ENCODE measurements at regions not wholly inside any gene's neighbourhood (a gene's known extent, or its start where the extent isn't known, plus 50 kb on each side); places are given as distances from the start of the nearest gene placed in this dataset.

DNA sequence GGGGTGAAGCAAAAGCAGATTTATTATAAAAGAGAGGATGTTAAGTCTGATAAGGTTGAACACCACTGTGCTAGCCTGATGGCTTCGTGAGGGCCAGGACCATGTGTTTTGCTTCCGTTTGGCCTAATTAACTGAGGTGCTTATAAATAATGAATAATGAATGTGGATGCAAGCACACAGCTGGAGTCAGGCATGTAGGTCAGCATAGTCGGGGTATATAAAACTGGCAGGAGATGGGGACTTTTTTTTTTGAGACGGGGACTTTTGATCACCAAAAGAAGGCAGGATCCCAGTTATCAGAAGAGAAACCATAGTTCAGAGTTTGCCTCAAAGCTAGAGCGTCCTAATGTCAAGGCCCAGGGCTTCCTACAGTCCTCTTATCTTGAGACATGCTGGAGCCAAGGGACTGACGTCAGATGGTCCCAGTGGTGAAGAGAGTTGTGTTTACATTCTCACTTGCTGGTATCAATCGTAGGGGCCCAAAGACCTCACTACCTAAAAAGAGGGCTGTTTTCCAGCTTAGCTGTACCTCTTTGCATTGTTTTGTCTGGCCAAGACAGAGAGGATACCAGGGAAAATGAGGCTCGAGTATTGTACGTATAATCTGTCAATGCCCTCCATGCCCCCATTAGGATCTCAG, 50.4 kb downstream of the RTL9 start:
- no peak for DNase-seq (ENCODE audit: low read depth)

DNA sequence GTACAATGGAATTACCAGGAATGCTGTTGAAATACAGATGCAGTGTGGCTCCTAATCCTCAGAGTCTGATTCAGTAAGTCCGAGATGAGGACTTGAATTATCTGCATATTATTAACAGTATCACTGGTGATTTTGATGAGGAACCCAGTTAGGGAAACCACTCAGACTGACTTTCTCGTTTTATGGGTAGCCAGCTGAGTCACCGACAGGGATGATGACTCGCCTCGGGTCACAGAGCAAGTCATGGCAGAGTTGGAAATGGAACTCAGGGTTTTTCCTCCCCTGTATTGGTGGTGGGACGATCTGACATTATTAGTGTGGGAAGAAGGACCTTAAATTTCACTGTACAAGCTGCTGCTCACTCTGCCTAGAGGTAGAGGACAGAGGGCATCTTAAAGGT, 51.3 kb downstream of the RTL9 start:
- peak; percentile 85 for DNase-seq (ENCODE audit: low read depth)

DNA sequence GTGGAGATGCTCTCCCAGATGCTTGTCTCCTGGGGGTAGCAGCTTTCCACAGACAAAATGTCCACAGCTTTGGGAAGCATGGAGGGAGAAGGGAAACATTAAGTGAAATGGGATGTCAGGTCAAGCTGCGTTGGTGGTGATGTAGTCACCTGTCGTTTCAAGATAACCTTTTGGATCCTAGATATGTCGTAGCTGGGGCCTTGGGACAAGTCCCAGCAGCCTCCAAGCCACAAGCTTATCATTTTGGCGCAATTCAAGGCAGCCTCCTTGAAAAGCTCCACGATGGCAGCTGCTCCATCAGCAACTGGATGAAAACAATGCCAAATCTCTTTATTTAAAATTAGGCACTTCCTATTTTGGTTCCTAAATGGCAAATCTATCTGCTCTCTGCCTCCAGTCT, 52.0 kb downstream of the RTL9 start:
- DNase-seq (ENCODE audit: low read depth), result no peak

DNA sequence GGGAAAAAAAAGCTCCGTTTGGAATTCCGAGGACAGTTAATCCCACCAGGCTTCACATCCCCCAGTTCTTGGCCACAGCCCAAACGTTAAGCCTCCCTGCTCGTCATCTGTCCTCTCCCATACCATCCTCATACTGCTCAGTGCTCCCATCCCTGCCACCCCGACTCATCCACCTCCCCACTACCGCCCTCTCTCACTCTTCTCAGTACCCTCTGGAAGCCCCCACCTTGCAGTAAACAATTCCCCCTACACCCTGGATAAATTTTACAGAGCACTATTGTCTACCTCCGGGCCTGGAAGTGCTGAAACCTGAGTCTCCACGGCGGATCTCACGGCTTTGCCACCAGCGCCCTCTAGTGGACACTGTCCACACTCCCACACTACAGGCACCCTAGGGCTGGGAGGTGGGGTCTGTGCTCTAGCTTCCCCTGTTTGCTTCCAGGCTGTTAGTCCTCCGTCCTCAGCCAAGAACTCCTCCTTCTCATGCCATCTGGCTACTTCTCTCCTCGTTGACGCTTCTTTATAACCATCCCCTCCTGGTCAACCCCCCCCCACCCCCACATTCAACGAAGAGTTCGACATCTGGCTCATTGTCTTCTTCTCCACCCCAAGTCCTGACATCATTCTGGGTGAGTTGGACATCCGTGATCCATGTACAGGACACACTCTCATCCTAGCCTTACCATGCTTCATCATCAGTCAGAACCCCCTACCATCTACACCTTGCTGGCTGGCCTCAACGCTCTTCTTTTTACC, 54.5 kb downstream of the RTL9 start:
- peak; percentile 72 for DNase-seq (ENCODE audit: low read depth)

DNA sequence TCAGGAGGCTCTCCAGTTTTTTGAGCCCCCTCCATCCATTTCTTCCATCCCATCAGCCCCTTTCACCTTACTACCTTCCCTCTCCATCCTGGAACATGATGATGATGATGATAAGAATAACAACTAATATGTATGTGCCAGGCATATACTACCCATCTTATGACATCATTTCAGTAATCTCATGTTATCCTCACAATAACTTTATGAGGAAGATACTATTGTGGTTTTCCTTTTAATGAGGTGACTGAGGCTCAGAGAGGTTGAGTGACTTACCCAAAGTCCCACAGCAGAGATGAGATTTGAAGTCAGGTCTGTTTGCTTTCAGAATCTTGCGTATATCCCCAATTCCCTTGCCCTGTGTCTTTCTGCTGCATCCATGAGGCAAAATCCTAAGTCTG, 55.1 kb downstream of the RTL9 start:
- no peak for DNase-seq (ENCODE audit: low read depth)

DNA sequence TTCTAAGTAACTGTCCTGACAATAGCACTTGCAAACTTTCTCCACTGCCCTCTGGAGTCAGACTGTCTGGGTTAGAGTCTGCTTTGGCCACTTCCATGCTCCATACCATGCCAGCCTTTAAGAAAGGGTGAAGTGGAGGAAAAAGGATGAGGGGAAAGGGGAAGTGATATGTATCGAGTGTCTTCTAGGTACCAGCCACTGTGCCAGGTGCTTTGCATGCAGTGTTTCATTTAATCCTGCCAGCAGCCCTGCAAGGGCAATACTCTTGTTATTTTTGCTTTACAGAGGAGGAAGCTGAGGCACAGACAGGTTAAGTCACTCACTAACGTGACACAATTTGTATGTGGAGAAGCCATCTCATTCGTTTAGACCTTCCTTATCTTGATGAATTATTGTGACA, 55.6 kb downstream of the RTL9 start:
- DNase-seq (ENCODE audit: low read depth), result no peak

DNA sequence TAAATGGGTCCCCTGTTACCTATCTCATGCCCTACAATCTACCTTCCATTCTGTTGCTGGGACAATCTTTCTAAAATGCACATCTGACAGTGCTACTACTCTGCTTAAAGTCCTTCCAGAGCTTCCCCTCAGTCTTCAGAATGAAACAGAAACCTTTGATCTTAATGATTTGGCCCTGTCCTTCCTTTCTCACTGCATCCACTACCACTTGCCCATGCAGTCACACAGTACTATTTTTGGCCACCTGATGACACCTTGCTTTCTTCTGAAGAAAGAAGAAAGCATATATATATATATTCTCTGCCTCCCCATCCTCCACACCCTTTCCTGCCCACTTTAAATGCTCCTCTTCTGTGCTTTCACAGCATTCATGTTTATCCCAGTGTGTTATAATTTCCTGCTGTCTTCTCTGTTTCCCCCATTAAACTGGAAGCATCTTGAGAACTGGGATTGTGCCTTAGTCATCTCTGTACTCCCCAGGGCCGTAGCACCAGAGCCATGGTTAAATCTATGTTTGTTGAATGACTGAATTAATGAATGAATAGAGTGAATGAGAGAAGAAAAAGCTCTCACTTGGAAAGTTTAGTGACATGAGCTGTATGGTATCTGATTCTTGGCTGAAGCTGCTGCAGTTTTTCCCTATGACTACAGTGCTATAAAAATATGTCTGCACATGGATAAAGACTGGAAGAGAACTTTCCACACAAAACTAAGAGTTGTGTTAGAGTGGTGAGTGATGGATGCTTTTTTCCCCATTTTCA, 56.2 kb downstream of the RTL9 start:
- DNase-seq (ENCODE audit: low read depth), result peak; percentile 63

DNA sequence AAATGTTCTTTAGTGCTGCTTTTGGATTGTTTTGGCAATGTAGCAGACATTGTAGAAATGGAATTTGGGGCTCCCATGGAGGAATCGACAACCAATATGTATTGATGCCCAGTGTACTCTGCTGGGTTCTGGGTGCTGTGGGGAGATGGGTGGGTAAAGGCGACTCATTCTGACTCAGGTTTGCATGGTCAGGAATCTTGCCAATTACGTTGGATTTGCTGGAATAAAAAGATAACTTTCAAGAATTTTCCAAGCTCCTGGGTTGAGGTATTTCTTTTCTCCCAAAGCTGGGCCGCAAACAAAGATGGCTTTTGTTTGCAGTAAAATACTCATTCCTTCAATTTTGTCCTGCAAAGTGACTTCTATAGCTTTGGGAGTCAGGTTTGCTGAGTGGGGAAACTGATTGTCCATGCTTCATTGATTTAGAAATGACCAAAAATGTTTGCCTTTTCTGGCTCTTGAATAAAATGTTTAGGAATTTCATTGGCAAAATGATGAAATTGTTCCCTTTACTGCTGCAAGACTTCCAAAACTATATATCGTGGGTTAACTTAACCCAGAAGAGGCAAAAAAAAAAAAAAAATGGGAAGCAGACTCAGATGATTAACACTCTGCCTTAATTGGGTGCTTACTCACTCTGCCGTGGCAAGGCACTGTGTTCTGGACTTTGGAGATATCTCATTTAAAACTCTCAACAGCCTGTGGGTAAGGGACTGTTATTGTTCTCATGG, 57.0 kb downstream of the RTL9 start:
- peak; percentile 72 for DNase-seq (ENCODE audit: low read depth)

DNA sequence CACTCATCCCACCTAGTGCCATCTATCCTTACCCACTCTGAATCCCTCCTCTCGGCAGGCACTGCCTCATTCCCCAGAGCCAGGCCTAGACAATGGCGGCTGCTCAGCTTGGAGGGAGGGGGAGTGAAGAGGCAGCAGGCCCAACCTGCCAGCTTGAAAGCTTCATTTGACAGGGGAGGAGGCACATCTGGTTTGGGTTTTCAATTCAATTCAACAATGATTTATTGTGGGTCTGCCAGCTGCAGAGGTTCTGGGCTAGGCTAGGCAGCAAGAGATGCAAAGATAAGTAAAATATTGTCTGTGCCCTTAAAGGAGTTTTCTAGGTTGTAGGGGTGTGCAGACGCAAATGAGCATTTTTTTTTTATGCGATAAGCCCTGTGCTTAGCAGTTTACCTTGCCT, 58.5 kb downstream of the RTL9 start:
- no peak for DNase-seq (ENCODE audit: low read depth)

DNA sequence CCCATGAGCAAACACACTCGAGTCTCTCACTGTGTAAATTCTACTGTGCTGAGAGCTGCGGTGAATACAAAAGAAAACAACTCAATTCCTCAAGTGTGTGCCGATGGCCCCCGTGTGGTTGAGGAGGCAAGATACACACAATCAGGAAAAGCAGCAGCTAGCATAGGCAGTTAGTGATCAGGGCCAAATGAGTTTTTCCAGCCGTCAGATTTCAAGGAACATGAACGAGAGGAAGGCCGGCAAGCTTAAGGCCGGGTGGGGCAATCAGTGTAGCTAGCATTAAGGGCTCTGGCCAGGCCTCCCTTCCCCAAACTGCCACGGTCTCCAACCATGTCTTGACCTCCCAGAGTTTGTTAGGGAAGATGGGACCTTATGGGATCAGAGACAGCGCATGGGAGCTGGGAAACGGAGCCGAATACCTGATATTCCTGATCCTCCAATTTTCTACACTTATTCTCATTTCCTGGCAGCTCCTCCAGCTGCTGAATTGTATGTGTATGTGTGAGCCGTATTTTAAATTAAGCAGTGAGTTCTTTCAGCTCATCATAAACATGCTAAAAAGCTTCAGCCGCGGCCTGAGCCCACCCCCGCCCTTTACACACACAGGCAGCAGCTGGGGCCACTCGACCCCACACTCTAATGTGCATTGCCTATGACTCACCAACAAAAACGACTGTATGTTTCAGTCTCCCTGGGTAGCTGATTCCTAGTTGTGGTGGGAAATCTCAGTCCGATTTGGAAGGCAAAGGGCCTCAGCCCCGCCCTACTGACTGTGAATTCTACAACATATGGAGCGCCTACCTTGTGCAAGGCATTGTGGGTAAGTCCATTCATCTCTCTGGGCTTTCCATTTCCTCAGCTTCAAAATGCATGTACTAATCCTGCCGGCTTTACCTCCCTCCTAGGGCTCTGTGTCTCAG, 59.9 kb downstream of the RTL9 start:
- DNase-seq (ENCODE audit: low read depth), result peak; percentile 70

DNA sequence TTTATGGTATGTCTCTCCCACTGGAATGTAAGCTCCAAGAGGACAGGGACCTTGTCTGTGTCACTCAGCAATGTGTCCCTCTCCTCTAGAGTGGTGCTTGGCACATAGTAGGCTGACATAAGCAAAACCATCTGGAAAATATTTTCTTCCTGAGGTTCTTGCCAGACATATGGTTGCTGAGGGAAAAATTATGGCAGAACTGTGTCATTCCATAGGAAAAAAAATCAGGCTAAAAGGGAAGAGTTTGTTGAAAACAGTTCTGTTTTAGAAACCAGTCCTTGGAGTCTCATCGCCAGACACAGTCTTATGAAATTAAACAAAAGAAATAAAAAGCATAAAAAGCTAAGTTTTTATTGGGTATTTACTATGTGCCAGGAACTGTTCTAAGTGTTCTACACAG, 60.9 kb downstream of the RTL9 start:
- no peak for DNase-seq (ENCODE audit: low read depth)

DNA sequence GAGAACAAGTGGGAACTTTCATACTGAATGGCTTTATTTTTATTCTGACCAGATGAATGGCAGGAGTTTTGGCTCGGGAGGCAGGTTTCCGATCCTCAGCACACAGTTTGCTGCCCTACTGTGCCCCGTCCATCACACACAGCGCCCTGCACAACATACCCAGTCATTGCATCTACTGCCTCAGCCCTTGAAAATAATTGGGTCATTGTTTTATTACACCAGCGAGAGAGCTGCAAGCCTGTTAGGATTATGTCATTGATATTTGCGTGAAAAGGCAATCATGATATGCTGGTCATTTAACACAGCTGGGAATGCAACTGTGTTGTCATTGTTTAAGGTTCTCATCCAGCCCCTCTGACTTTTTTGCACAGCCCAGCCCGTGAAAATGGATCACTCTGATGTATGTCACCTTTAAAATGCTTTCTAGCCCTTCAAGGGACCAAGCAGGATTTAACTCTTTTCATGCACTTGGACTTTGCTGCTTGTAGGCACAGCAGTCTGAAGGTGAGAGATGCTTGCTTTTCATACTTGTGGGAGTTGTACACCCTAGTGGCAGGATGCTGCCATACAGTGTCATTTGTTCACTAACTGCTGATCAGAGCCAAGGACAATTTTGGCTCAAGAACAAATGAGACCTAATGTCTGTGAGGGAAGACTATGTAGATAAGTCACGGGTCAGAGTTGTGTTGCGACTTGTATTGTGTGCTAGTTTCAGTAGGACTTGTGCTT, 62.3 kb downstream of the RTL9 start:
- peak; percentile 41 for DNase-seq (ENCODE audit: low read depth)

DNA sequence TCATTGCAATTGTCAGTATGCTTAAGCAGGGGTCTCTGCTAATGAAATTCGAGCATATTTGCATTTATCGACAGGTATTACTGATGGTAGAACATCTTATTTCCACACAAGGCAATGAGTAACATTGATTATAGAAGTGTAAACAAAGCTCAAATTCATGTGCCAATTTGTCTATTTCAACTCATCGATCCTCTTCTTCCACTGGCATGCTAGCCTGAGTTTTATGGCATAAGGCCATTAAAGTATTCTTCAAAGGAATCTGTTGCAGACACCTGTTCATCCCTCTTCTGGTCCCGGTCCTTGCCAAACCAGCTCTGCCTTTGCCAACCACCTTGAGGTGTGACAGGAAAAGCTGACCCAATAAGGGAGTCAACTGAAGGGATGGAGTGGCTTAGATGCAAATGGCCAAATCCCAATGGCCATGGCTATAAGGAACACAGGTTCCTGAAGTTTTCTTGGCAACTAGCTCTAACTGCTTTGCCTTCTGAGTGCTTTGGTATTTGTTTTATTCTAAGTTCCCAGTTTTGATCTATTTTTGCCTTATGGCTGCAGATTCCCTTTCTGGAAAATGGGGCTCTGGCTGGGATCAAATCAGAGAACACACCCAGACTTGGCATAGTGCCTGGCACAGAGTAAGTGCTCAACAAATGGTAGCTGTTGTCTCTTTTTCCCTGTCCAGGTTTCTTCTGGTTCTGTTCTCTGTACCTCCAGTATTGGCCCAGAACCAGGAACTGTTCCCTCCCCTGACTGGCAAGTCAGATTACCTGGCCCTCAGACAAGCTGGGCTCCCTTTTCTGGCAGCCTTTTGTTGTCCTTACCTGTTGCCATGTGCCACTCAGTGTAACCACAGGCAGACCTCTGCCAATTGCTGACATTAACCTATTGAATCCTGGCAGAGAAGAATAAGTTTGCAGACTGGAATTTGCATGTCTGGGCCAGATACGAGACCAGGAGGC, 63.1 kb downstream of the RTL9 start:
- DNase-seq (ENCODE audit: low read depth), result no peak

DNA sequence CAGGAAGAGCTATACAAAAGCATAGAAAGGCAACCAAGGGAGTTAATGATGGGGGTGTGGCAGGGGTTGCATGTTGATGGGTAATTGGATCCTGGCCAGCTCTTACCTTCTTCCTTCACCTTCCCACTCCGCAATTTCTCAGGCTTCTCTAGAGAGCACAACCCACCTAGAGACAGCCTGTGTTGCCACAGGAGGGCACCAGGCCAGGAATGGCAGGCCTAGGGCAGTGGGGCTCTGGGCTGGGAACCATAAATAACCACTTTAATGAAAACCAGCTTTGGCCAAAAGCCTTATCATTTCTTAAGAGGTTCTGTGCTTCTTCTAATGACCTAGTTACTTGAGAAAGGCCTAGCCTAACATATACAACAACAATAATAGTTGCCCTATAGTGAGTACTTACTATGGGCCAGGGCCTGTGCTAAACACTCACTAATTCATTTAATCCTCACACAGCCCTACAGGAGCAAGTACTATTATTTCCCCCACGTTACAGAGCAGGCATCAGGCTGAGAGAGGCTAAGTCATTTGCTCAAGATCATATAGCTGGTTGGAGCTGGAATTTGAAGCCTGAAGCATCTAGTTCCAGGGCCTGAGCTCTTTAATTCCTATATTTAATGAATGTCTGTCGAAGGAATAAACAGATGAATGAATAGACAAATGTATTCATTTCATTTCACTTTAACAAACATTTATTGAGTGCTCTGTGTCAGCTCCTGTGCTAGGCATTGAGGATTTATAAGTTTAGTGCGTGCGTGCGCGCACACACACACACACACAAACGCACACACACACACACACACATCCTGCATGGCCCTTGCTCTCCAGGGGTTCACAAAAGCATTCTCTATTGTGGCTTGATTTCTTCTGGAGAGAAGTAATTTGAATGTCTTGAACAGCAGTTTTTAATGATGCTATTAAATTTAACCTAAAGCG, 66.8 kb downstream of the RTL9 start:
- DNase-seq (ENCODE audit: low read depth), result no peak

DNA sequence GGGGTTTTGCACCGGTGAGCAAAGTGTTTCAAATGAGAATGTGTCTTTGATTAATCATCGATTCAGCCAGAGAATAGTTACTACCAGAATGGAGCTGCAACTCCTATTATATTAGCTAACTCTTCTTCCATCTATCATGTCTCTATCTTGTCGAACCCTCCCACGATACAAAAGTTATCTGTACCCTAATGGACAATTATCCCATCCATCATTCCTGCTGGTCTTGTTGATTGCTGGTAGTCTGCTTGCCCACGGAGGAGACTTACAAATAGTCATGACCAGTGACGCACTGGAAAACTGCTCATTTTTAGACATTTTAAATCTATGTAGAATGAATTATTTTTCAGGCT, 67.5 kb downstream of the RTL9 start:
- no peak for DNase-seq (ENCODE audit: low read depth)

DNA sequence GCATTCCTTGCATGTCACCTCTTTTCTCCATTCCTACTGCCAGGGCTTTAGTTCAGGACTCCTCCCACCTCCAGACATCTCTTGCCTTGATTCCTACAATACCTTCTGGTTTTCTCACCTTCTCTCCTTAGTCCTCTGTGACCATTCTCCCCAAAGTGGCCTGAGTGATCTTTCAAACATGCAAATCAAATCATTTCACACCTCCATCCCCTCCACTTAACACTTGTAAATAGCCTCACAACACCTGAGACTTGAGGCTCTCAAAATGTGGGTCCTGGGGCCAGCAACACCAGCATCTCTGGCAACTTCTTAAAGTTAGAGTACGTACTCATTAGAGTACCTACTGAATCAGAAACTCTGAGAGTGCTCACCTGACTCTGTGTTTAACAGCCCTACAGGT, 68.4 kb downstream of the RTL9 start:
- no peak for DNase-seq (ENCODE audit: low read depth)

DNA sequence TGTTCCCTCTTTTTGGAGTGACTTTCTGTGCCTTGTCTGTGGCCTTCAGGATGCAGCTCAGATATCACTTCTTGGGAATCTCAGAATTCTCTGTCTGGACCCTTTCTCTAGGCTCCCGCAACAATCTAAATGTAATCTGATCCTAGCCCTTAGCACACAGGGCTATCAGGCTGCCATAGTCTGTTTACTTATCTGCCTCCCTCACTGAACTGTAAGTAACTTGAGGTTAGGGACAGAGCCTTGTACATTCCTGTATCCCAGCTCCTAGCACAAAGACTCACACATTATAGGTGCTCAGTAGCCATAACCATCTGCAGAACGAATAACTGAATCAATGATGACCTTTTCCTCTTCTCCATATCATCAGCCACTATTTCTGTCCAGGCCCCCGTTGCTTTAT, 69.5 kb downstream of the RTL9 start:
- peak; percentile 71 for DNase-seq (ENCODE audit: low read depth)
